ENCODE measurements at regions not wholly inside any gene's neighbourhood (a gene's known extent, or its start where the extent isn't known, plus 50 kb on each side); places are given as distances from the start of the nearest gene placed in this dataset.

- TF ChIP-seq, protein P1, sequence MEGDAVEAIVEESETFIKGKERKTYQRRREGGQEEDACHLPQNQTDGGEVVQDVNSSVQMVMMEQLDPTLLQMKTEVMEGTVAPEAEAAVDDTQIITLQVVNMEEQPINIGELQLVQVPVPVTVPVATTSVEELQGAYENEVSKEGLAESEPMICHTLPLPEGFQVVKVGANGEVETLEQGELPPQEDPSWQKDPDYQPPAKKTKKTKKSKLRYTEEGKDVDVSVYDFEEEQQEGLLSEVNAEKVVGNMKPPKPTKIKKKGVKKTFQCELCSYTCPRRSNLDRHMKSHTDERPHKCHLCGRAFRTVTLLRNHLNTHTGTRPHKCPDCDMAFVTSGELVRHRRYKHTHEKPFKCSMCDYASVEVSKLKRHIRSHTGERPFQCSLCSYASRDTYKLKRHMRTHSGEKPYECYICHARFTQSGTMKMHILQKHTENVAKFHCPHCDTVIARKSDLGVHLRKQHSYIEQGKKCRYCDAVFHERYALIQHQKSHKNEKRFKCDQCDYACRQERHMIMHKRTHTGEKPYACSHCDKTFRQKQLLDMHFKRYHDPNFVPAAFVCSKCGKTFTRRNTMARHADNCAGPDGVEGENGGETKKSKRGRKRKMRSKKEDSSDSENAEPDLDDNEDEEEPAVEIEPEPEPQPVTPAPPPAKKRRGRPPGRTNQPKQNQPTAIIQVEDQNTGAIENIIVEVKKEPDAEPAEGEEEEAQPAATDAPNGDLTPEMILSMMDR (IDR thresholded peaks at IDR 0.05 in 8 of 11, conservative IDR thresholded peaks at IDR 0.05 in 3 of 11) = no peak
- TF ChIP-seq POLR2AphosphoS5 (IDR thresholded peaks at IDR 0.05) (no peak), POLR2A (IDR thresholded peaks at IDR 0.05) (no peak)
Measured at GRCh38 chr21:35359076-35359475, 310.0 kb upstream of the RUNX1 start.

All from spleen (tissue), 7 donors.